ENCODE measurements at regions not wholly inside any gene's neighbourhood (a gene's known extent, or its start where the extent isn't known, plus 50 kb on each side); places are given as distances from the start of the nearest gene placed in this dataset.
A peak's percentile ranks its signal among the peaks of the same experiment; 100 is the strongest.

- TF ChIP-seq, protein P1, sequence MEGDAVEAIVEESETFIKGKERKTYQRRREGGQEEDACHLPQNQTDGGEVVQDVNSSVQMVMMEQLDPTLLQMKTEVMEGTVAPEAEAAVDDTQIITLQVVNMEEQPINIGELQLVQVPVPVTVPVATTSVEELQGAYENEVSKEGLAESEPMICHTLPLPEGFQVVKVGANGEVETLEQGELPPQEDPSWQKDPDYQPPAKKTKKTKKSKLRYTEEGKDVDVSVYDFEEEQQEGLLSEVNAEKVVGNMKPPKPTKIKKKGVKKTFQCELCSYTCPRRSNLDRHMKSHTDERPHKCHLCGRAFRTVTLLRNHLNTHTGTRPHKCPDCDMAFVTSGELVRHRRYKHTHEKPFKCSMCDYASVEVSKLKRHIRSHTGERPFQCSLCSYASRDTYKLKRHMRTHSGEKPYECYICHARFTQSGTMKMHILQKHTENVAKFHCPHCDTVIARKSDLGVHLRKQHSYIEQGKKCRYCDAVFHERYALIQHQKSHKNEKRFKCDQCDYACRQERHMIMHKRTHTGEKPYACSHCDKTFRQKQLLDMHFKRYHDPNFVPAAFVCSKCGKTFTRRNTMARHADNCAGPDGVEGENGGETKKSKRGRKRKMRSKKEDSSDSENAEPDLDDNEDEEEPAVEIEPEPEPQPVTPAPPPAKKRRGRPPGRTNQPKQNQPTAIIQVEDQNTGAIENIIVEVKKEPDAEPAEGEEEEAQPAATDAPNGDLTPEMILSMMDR (IDR thresholded peaks at IDR 0.05), result no peak
- peaks cover 3% of the 10 kb centered on the region for H3K9me3 ChIP-seq (ENCODE audit: control insufficient read depth, insufficient read depth, low read length)
- no peaks in the 10 kb centered on the region for H3K4me1 ChIP-seq (ENCODE audit: control insufficient read depth, insufficient read depth, low read length)
- ATAC-seq, result peak in 1 of 3 donors; percentile 65
- no peak overlapping the region for H3K4me3 Mint-ChIP-seq
- no peak overlapping the region for H3K27ac Mint-ChIP-seq
- H3K36me3 Mint-ChIP-seq, result no peaks in the 10 kb centered on the region
- H3K4me3 ChIP-seq (ENCODE audit: low read length), result no peak overlapping the region
- no peaks in the 10 kb centered on the region for H3K9me3 Mint-ChIP-seq
- peaks cover 0 to 17% of the 10 kb centered on the region in 2 donors for H3K27me3 Mint-ChIP-seq (ENCODE audit: low read depth in 2 of 2)
- DNase-seq, result no peak
- H3K36me3 ChIP-seq (ENCODE audit: control insufficient read depth, insufficient read depth, low read length), result no peaks in the 10 kb centered on the region
- no peaks in the 10 kb centered on the region for H3K4me1 Mint-ChIP-seq
- H3K27ac ChIP-seq (ENCODE audit: low read length), result no peak overlapping the region
- no peaks in the 10 kb centered on the region for H3K27me3 ChIP-seq (ENCODE audit: control insufficient read depth, insufficient read depth, low read length)
- intact Hi-C loops (cut with micrococcal nuclease), result no loop called here
- 66% methylated on average over 4 of the region's 5 CpGs for WGBS (ENCODE audit: insufficient coverage)
These were observed 79.2 kb upstream of the CDC42BPA start for GRCh38 chr1:227397354-227397978.

- 69% methylated on average over 8 of the region's 8 CpGs for WGBS (ENCODE audit: insufficient coverage)
- peaks cover 3% of the 10 kb centered on the region for H3K9me3 ChIP-seq (ENCODE audit: control insufficient read depth, insufficient read depth, low read length)
- no peak overlapping the region for H3K4me3 ChIP-seq (ENCODE audit: low read length)
- no peaks in the 10 kb centered on the region for H3K4me1 ChIP-seq (ENCODE audit: control insufficient read depth, insufficient read depth, low read length)
- H3K4me1 Mint-ChIP-seq, result no peaks in the 10 kb centered on the region
- no peaks in the 10 kb centered on the region for H3K36me3 ChIP-seq (ENCODE audit: control insufficient read depth, insufficient read depth, low read length)
- H3K4me3 Mint-ChIP-seq, result no peak overlapping the region
- H3K27ac Mint-ChIP-seq, result no peak overlapping the region
- H3K9me3 Mint-ChIP-seq, result no peaks in the 10 kb centered on the region
- no peak for DNase-seq
- no peaks in the 10 kb centered on the region for H3K36me3 Mint-ChIP-seq
- intact Hi-C loops (cut with micrococcal nuclease), result no loop called here
- H3K27ac ChIP-seq (ENCODE audit: low read length), result no peak overlapping the region
- H3K27me3 ChIP-seq (ENCODE audit: control insufficient read depth, insufficient read depth, low read length), result no peaks in the 10 kb centered on the region
- ATAC-seq, result peak in 1 of 3 donors; percentile 24
- peaks cover 0 to 17% of the 10 kb centered on the region in 2 donors for H3K27me3 Mint-ChIP-seq (ENCODE audit: low read depth in 2 of 2)
- TF ChIP-seq, protein P1 (IDR thresholded peaks at IDR 0.05), result no peak
These were observed 78.5 kb upstream of the CDC42BPA start for GRCh38 chr1:227396539-227397353.

- no peaks in the 10 kb centered on the region for H3K4me1 ChIP-seq (ENCODE audit: control insufficient read depth, insufficient read depth, low read length)
- intact Hi-C loops (cut with micrococcal nuclease), result no loop called here
- no peaks in the 10 kb centered on the region for H3K27me3 ChIP-seq (ENCODE audit: control insufficient read depth, insufficient read depth, low read length)
- H3K36me3 ChIP-seq (ENCODE audit: control insufficient read depth, insufficient read depth, low read length), result no peaks in the 10 kb centered on the region
- ATAC-seq, result no peak
- Mint-ChIP-seq H3K27me3 (ENCODE audit: low read depth in 2 of 2) (peaks cover 0 to 13% of the 10 kb centered on the region in 2 donors), H3K27ac (no peak overlapping the region), H3K36me3 (no peaks in the 10 kb centered on the region), H3K4me1 (no peaks in the 10 kb centered on the region), H3K4me3 (no peak overlapping the region), H3K9me3 (no peaks in the 10 kb centered on the region)
- no peaks in the 10 kb centered on the region for H3K9me3 ChIP-seq (ENCODE audit: control insufficient read depth, insufficient read depth, low read length)
- WGBS (ENCODE audit: insufficient coverage), result 42% methylated on average over 2 of the region's 2 CpGs
- DNase-seq, result no peak
- TF ChIP-seq, protein P1 (IDR thresholded peaks at IDR 0.05), result no peak
- H3K27ac ChIP-seq (ENCODE audit: low read length), result no peak overlapping the region
- H3K4me3 ChIP-seq (ENCODE audit: low read length), result no peak overlapping the region
These were observed 77.2 kb upstream of the CDC42BPA start for GRCh38 chr1:227395426-227396028.

Measured in natural killer cell (primary cell).